Nephron progenitor cell (in vitro differentiated cells): ENCODE measurements at regions not wholly inside any gene's neighbourhood (a gene's known extent, or its start where the extent isn't known, plus 50 kb on each side); places are given as distances from the start of the nearest gene placed in this dataset.

Experiments
- DNase-seq: peaks from one replicate; pipeline ENCODE4 v3.0.0; 2021
- H3K27ac Mint-ChIP-seq: 2 replicates; pipeline ENCODE4 v1.8.0; 2021; ENCODE audit warnings: mild to moderate bottlenecking, moderate library complexity, mixed read lengths
- H3K27me3 Mint-ChIP-seq: 2 replicates; pipeline ENCODE4 v1.8.0; 2021; ENCODE audit warnings: mild to moderate bottlenecking, low read depth, mixed read lengths; ENCODE audit not compliant: poor library complexity
- H3K36me3 Mint-ChIP-seq: 2 replicates; pipeline ENCODE4 v1.8.0; 2021; ENCODE audit warnings: low read depth, mixed read lengths
- H3K4me1 Mint-ChIP-seq: 2 replicates; pipeline ENCODE4 v1.8.0; 2021; ENCODE audit warnings: mixed read lengths
- H3K4me3 Mint-ChIP-seq: 2 replicates; pipeline ENCODE4 v1.8.0; 2021; ENCODE audit warnings: mild to moderate bottlenecking, moderate library complexity, mixed read lengths
- H3K9me3 Mint-ChIP-seq: 2 replicates; pipeline ENCODE4 v1.8.0; 2021; ENCODE audit warnings: mild to moderate bottlenecking, moderate library complexity, mixed read lengths
- TF ChIP-seq, protein P1 (sequence below): fragments of 200-600 bp; sonication (generic); IDR thresholded peaks from 2 replicates; pipeline ENCODE4 v1.5.0; 2021; ENCODE audit warnings: antibody characterized with exemption

DNA sequence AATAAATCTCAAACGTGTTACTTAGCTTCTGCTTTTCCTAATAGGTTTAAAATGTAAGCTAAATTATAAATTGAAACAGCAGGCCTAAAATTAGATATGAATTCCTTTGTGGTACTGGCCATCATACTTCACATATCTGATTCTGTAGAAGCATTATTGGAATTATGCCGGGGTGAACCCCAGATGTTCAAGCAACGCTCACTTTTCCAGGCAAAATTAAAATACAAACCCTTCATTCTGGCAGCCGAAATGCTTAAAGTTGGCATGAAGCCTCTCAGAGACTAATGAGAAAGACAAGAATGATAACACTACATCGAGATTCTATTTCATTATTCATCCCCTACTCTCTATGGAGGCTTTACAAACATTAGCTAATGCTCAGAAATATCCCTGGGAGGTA, 1352.7 kb upstream of the ADGRL2 start:
- TF ChIP-seq, protein P1, sequence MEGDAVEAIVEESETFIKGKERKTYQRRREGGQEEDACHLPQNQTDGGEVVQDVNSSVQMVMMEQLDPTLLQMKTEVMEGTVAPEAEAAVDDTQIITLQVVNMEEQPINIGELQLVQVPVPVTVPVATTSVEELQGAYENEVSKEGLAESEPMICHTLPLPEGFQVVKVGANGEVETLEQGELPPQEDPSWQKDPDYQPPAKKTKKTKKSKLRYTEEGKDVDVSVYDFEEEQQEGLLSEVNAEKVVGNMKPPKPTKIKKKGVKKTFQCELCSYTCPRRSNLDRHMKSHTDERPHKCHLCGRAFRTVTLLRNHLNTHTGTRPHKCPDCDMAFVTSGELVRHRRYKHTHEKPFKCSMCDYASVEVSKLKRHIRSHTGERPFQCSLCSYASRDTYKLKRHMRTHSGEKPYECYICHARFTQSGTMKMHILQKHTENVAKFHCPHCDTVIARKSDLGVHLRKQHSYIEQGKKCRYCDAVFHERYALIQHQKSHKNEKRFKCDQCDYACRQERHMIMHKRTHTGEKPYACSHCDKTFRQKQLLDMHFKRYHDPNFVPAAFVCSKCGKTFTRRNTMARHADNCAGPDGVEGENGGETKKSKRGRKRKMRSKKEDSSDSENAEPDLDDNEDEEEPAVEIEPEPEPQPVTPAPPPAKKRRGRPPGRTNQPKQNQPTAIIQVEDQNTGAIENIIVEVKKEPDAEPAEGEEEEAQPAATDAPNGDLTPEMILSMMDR: no peak
- no peaks in the 10 kb centered on the region for H3K4me1 Mint-ChIP-seq
- no peak overlapping the region for H3K27ac Mint-ChIP-seq
- H3K9me3 Mint-ChIP-seq: no peaks in the 10 kb centered on the region
- no peak overlapping the region for H3K4me3 Mint-ChIP-seq
- no peak for DNase-seq
- no peaks in the 10 kb centered on the region for H3K36me3 Mint-ChIP-seq
- no peaks in the 10 kb centered on the region for H3K27me3 Mint-ChIP-seq

DNA sequence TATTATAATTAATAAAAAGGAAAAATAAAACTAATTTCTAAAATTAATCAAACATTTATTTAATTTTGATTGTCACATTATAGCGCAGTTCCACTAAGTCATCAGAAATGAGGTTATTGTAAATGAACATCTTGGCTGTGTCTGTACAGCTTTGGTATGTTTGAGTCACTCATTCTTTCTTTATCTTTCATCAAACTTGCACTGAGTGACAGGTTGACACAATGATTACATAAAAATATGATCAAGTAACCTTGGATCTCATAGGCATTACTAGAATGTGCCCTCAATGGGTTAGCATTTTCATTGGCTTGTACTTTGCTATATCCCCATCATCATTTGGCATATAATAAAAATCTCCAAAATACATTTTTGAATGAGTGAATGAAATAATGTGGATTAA, 1353.2 kb upstream of the ADGRL2 start:
- TF ChIP-seq, protein P1: no peak
- H3K4me1 Mint-ChIP-seq: no peaks in the 10 kb centered on the region
- DNase-seq: no peak
- H3K36me3 Mint-ChIP-seq: no peaks in the 10 kb centered on the region
- H3K27me3 Mint-ChIP-seq: no peaks in the 10 kb centered on the region
- no peak overlapping the region for H3K27ac Mint-ChIP-seq
- no peaks in the 10 kb centered on the region for H3K9me3 Mint-ChIP-seq
- no peak overlapping the region for H3K4me3 Mint-ChIP-seq

DNA sequence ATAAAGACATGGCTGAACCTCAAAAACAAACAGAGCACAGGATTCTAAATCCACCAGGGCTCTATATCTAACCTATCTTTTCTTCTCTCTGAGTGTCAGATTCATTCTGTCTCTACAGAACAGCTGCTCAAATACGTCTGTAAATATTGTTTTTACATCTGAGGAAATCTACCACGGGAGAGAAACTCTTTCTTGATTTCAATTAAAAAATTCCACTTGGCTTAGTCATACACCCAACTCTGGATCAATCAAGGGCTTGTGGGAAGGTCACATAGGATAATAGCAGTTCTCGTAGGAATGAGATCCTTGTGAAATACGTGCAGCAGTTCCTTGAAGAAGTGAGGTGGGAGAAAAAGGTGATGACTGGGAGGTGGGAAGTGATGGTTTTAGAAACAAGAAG, 1355.7 kb upstream of the ADGRL2 start:
- no peaks in the 10 kb centered on the region for H3K4me1 Mint-ChIP-seq
- no peaks in the 10 kb centered on the region for H3K36me3 Mint-ChIP-seq
- TF ChIP-seq, protein P1: no peak
- H3K4me3 Mint-ChIP-seq: no peak overlapping the region
- H3K27ac Mint-ChIP-seq: no peak overlapping the region
- H3K9me3 Mint-ChIP-seq: no peaks in the 10 kb centered on the region
- H3K27me3 Mint-ChIP-seq: no peaks in the 10 kb centered on the region
- no peak for DNase-seq

DNA sequence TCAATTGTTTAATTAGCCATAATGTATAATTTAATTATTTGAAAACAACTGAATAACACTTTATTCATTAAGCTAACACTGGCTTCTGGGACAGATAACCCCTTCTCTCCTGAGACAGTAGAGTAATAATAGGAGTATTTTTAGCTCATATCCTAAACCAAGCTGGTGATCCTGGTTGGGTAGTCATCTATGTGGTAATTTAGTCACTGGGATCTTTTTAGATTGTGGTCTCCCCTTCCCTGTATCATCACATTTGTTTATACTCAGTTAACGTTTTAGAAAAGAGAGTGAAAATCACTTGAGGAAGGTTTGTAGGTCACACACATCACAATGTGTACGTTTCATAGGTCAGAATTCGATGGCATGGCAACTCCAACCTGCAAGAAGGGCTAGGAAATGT, 1356.6 kb upstream of the ADGRL2 start:
- Mint-ChIP-seq H3K27ac (no peak overlapping the region), H3K36me3 (no peaks in the 10 kb centered on the region), H3K4me1 (no peaks in the 10 kb centered on the region), H3K9me3 (no peaks in the 10 kb centered on the region), H3K4me3 (no peak overlapping the region), H3K27me3 (peaks cover 3% of the 10 kb centered on the region)
- DNase-seq: no peak
- TF ChIP-seq, protein P1: no peak

DNA sequence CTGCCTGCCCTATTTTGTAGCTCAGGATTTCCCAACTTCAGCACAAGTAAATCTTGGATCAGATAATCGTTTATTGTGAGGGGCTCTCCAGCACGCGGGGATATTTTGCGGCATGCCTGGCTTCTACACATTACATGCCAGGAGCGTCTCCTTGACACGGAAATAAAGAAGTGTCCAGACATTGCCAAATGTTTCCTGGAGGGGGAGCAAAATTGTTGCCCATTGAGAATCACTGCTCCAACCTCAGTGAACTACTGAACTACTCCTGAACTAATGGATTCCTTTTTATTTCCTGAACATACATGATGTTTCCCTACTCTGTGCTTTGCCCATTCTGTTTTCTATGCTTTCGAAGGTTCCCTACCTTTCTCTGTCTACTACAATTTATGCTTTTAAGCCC, 1359.1 kb upstream of the ADGRL2 start:
- peaks cover 3% of the 10 kb centered on the region for H3K27me3 Mint-ChIP-seq
- H3K36me3 Mint-ChIP-seq: no peaks in the 10 kb centered on the region
- H3K4me3 Mint-ChIP-seq: no peak overlapping the region
- no peaks in the 10 kb centered on the region for H3K4me1 Mint-ChIP-seq
- TF ChIP-seq, protein P1: no peak
- no peak for DNase-seq
- no peak overlapping the region for H3K27ac Mint-ChIP-seq
- H3K9me3 Mint-ChIP-seq: no peaks in the 10 kb centered on the region

DNA sequence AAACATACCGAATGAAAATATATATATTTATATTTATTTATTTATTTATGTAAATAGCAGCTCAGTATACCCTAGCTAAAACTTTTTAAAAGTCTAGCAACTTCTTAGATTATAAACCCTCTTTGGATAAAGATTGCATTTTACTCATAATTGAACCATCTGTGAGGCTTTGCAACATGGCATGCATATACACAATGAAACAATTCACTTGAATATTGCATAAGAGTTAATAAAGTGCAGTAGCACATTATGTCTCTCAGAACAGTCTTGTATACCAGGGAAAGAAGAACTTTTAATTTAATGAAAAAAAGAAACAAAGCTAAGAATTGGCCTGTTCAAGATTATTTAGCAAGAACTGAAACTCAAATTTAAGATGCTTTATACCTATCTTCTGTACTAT, 1363.9 kb upstream of the ADGRL2 start:
- H3K36me3 Mint-ChIP-seq: no peaks in the 10 kb centered on the region
- H3K27ac Mint-ChIP-seq: no peak overlapping the region
- H3K9me3 Mint-ChIP-seq: no peaks in the 10 kb centered on the region
- H3K4me1 Mint-ChIP-seq: no peaks in the 10 kb centered on the region
- DNase-seq: no peak
- peaks cover 3% of the 10 kb centered on the region for H3K27me3 Mint-ChIP-seq
- no peak overlapping the region for H3K4me3 Mint-ChIP-seq
- TF ChIP-seq, protein P1: no peak
